IMR-90 (cell line): ENCODE measurements at regions not wholly inside any gene's neighbourhood (a gene's known extent, or its start where the extent isn't known, plus 50 kb on each side); places are given as distances from the start of the nearest gene placed in this dataset.

Experiments used
- POLR2A ChIP-seq: IDR thresholded peaks from 2 replicates; pipeline ENCODE4 v1.6.1; 2012; ENCODE audit warnings: mild to moderate bottlenecking, low read depth, low read length
- TF ChIP-seq, protein P1 (sequence below): conservative IDR thresholded peaks from 2 replicates; pipeline ENCODE4 v1.5.1; 2012; ENCODE audit warnings: mild to moderate bottlenecking, low read depth, low read length, improper control_type of control experiment

DNA sequence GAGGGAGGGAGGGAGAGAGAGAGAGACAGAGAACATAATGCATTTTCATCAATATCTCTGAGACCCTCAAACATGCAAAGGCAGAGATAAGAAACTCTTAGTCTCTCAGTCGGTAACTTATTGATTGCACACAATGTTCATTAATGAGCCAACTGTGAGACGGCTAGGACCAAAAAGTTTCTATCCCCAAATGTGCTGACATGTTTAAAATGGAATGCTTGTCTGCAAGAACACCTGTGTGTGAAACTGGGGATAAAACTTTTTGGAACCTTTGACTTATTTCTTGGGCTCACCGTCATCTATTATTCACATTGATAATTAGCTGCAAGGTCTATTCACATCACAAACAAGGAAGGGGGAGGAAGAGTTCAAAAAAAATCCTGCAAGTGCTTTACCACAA, 477.9 kb downstream of the STIM2 start:
- TF ChIP-seq, protein P1, sequence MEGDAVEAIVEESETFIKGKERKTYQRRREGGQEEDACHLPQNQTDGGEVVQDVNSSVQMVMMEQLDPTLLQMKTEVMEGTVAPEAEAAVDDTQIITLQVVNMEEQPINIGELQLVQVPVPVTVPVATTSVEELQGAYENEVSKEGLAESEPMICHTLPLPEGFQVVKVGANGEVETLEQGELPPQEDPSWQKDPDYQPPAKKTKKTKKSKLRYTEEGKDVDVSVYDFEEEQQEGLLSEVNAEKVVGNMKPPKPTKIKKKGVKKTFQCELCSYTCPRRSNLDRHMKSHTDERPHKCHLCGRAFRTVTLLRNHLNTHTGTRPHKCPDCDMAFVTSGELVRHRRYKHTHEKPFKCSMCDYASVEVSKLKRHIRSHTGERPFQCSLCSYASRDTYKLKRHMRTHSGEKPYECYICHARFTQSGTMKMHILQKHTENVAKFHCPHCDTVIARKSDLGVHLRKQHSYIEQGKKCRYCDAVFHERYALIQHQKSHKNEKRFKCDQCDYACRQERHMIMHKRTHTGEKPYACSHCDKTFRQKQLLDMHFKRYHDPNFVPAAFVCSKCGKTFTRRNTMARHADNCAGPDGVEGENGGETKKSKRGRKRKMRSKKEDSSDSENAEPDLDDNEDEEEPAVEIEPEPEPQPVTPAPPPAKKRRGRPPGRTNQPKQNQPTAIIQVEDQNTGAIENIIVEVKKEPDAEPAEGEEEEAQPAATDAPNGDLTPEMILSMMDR: no peak
- TF ChIP-seq POLR2A: no peak
